NCI-H128 (cell line): ENCODE measurements at regions not wholly inside any gene's neighbourhood (a gene's known extent, or its start where the extent isn't known, plus 50 kb on each side); places are given as distances from the start of the nearest gene placed in this dataset.

Experiments
- DNase-seq: peaks from one replicate; lab custom pipeline; 2025; ENCODE audit not compliant: unreplicated experiment; lab: John Stamatoyannopoulos, UW

GRCh38 chr13:84917252-84917878, 881.9 kb downstream of the SLITRK6 start:
- peak; percentile 47 for DNase-seq

- no peak for DNase-seq
Observed at GRCh38 chr13:84912720-84913119, 886.5 kb downstream of the SLITRK6 start.

GRCh38 chr13:84910423-84910822, 888.8 kb downstream of the SLITRK6 start:
- DNase-seq = no peak

- DNase-seq = no peak
Observed at GRCh38 chr13:84903391-84903790, 895.8 kb downstream of the SLITRK6 start.

- DNase-seq = no peak
Observed at GRCh38 chr13:84902243-84902642, 897.0 kb downstream of the SLITRK6 start.

- peak; percentile 24 for DNase-seq
Observed at GRCh38 chr13:84896128-84896527, 903.1 kb downstream of the SLITRK6 start.

GRCh38 chr13:84894749-84895148, 904.5 kb downstream of the SLITRK6 start:
- DNase-seq = no peak

GRCh38 chr13:84885868-84886267, 913.4 kb downstream of the SLITRK6 start:
- no peak for DNase-seq

GRCh38 chr13:84873951-84874350, 925.3 kb downstream of the SLITRK6 start:
- no peak for DNase-seq

GRCh38 chr13:84870190-84870589, 929.0 kb downstream of the SLITRK6 start:
- no peak for DNase-seq

GRCh38 chr13:84867246-84867645, 932.0 kb downstream of the SLITRK6 start:
- DNase-seq = no peak

- peak; percentile 19 for DNase-seq
Observed at GRCh38 chr13:84865783-84866221, 933.4 kb downstream of the SLITRK6 start.

GRCh38 chr13:84864341-84864740, 934.9 kb downstream of the SLITRK6 start:
- DNase-seq = no peak

- DNase-seq = no peak
Observed at GRCh38 chr13:84847107-84847506, 952.1 kb downstream of the SLITRK6 start.

GRCh38 chr13:84845907-84846619, 953.2 kb downstream of the SLITRK6 start:
- DNase-seq = no peak

- DNase-seq = no peak
Observed at GRCh38 chr13:84844473-84844872, 954.7 kb downstream of the SLITRK6 start.

- no peak for DNase-seq
Observed at GRCh38 chr13:84843368-84843767, 955.9 kb downstream of the SLITRK6 start.

GRCh38 chr13:84834201-84834600, 951.9 kb upstream of the SLITRK1 start:
- no peak for DNase-seq

GRCh38 chr13:84831666-84832657, 949.7 kb upstream of the SLITRK1 start:
- DNase-seq = no peak

- DNase-seq = no peak
Observed at GRCh38 chr13:84823528-84823927, 941.3 kb upstream of the SLITRK1 start.

- no peak for DNase-seq
Observed at GRCh38 chr13:84821261-84821660, 939.0 kb upstream of the SLITRK1 start.
